Hematopoietic multipotent progenitor cell treated with erythropoietin and hydrocortisone succinate and interleukin-3 and kit ligand, for 4 days (in vitro differentiated cells): ENCODE measurements at regions not wholly inside any gene's neighbourhood (a gene's known extent, or its start where the extent isn't known, plus 50 kb on each side); places are given as distances from the start of the nearest gene placed in this dataset.
"Not testable (repeated sequence)": the region's sequence is repeated elsewhere in the genome, so short reads cannot be mapped to it uniquely, and the experiment has no call there.

Experiments used
- DNase-seq: peaks from one replicate; pipeline ENCODE4 v3.0.0-alpha.2; 2015

DNA sequence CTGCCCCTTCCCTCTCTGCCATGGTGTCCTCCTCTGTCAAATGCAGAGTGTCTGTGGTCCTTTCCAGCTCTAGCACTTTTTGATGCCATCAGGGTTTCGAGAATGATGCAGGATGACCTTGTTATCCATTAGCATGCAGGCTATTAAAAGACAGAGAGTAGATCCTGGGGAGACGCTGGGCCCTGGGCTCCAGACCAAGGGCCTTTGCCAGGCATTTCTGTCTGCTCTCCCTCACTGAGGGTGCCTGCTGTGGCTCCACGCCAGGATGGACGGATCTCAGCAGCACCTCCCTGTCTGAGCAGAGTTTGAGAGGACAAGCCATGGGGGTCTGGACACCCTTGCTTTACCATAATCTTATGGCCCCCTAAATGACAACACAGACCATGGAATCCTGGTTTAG is 110.8 kb upstream of the CD82 start:
- no peak for DNase-seq

- DNase-seq, result peak; percentile 25
Measured at GRCh38 chr11:44456544-44457300, 108.7 kb upstream of the CD82 start.

- DNase-seq, result no peak
Measured at GRCh38 chr11:44457862-44458261, 107.6 kb upstream of the CD82 start.

DNA sequence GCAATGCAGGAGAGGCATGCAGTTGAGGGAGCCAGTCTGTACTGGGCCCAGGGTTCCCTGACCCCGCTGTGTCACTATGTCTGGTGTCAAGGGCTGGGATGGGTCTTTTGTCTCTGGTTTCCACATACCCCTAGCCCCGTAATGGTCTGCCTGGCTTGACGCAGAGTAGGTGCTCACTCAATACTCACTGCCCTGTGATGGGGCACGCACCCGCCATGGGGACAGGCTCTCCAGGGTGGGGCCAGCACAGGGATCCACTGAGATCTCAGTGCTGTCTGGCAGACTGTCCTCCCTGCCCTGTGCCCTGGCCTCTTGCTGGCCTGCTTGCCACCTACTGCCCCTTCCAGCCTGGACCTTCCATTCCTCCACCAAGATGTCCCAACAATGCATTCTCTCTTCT is 101.7 kb upstream of the CD82 start:
- DNase-seq, result no peak

GRCh38 chr11:44464741-44465140 is 100.7 kb upstream of the CD82 start:
- peak; percentile 21 for DNase-seq

GRCh38 chr11:44466531-44467205 is 98.8 kb upstream of the CD82 start:
- DNase-seq, result no peak

- DNase-seq, result no peak
Measured at GRCh38 chr11:44467413-44467812, 98.0 kb upstream of the CD82 start.

DNA sequence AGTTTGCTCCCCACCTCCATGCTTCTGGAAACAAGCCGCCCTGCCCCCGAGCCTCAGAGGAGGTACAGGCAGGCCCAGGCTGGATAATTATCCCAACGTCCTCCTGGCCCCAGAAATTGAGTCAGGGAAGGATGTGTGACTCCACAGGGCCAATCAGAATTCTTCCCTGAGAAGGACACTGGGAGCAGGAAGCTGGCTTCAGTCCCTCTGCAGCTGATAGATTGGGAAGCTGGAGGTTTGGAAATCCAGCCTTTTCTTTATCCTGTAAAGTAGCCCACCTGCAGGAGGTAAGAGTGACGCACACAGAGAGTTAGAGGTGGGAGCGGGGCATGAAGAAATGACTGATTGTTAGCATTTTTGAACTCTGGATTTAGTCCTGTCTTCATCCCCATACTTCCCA is 97.5 kb upstream of the CD82 start:
- no peak for DNase-seq

- DNase-seq, result no peak
Measured at GRCh38 chr11:44468345-44468988, 97.0 kb upstream of the CD82 start.

DNA sequence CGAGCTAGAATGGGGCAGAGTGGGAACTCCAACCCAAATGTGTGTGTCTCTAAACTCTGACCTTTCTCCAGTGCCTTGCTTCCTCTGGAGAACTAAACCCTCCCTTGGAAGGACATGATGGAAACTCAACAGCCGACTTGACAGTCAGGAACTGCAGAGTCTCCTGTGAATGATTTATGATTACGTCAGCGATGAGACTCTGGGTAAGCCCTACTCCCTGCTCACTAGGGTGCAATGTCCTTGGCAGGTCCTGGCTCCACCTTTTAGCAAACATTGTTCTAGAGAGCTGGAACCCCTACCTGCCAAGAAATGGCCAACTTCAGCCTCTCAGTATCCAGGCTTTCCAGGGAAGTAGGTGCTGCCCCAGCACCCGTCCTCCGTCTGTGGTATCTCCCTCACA is 96.1 kb upstream of the CD82 start:
- DNase-seq, result no peak

GRCh38 chr11:44470854-44471253 is 94.6 kb upstream of the CD82 start:
- no peak for DNase-seq

GRCh38 chr11:44471603-44472002 is 93.9 kb upstream of the CD82 start:
- DNase-seq, result no peak

DNA sequence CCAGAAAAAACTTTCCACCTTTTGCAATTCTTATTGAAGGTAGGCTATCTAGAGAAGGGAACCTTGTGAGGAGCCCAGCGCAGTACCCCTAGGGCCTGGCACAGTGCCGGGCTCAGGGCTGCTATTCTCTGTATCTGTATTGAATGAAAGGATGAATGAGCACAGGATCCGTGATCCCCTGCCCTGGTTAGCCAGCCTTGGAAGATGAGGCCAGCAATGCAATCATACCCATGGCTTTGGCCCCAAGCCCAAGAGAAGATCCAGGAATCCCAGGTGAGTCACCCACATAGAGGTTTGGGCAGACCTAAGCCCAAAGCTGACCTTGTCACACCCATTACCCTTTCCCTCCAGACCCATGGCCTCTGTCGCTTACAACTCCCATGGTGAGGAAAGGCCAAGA is 92.5 kb upstream of the CD82 start:
- no peak for DNase-seq

DNA sequence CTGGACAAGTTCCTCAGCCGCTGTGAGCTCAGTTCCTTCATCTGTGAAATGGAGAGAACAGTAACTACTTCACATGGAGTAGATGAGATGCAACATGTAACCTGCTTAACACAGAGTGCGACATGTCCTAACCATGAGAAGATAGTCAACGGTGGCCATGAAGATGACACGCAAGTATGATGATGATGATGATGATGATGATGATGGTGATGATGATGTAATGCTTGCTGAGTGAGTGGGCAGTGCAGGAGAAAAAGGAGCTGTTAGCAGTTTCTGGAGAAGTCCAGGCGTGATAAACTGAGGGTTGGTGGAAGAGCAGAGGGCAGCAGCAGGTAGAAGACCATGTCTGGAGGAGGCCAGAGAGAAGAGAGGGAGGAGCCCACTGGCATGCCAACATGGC is 90.8 kb upstream of the CD82 start:
- DNase-seq, result no peak

DNA sequence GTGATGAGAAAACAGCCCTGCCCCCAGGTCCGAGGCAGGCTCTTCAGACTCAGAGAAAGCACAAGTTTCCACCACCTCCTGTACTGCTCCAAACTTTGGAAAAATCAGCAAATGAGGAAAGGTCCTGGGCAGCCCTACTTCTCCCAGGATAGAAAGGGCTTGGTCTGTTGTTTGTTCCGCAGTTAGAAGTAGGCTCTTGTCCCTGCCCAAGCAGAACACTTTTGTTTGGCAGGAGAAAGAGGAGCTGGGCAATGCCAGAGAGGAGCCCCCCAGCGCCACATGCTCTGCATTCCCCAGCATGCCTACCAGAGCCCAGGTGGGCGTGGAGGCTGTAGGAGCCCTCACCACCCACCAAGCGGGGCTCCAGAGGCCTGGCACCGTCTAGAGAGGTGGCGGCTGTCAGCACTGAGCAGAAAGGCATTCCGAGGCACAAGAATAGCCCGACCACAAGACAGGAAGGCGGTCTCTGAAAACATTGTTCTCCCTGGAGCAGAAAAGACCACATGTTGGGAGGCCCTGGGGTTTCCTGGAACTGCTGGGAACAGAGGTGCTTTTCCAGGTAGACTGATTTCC is 90.3 kb upstream of the CD82 start:
- DNase-seq, result peak; percentile 2

DNA sequence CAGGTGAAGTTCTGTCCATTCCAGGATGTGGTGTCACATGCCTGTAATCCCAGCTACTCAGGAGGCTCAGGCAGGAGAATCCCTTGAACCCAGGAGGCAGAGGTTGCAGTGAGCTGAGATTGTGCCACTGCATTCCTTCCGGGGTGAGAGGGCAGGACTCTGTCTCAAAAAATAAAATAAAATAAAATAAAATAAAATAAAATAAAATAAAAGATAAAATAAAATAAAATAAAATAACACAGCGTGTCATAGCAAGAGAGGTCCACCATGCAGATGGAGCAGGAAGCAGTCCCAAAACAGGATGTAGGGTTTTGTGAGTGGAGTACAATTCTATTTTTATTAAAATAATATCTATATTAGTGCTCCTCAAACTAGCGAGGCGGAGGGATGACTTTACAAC is 83.1 kb upstream of the CD82 start:
- not testable (repeated sequence) for DNase-seq

- peak; percentile 18 for DNase-seq
Measured at GRCh38 chr11:44483919-44484610, 81.4 kb upstream of the CD82 start.

DNA sequence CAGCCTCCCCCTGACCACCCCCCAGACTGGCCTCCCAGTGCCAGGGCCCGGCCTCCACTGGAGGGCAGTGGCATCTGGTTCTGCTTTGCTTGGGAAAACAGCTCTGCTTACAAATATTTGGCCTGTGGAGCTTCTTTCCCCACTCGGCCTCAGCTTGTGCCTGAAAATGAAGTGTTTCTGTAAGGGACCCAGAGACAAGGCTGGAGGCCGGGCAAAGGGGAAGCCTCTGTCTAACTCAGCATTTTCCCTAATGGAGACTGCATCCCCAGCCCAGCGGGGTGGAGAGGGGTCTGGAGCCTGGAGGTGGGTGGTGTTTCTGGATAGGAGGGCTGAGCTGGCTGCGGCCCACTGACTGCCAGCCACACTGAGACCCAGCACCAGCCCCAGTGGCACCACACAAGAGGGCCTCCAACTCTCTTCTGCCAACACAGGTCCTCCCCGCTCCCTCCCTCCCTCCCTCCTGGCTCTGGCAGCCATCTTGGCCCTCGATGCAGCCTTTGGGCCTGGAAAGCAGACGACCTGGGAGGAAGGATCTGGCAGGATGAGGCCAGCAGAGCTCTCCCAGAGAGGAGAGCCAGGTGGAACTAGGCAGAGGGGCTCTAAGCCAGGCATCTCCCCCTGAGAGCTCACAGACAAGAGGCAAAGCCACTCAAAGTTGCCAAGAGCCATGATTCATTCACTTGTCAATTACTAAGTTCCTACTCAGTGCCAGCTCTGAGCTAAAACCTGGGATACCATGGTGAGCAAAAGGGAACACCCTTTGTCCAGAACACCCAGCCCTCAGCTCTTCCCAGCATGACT is 77.1 kb upstream of the CD82 start:
- no peak for DNase-seq

- DNase-seq, result no peak
Measured at GRCh38 chr11:44493383-44493782, 72.1 kb upstream of the CD82 start.

DNA sequence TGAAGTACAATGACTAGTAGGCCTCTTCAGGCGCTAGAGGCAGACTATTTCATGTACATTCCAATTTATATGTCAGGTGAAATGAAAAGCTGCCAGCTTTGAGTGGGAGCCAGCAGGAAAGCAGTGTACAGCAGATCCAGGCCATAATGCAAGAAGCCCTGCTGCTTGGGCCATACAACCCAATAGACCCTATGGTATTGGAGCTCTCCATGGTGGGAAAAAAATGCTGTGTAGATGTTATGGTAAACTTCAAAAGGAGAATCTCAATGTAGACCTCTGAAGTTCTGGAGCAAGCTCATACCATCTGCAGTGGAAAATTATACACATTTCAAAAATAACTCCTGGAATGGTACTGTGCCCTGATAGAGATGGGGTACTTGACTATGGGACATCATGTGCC is 71.5 kb upstream of the CD82 start:
- DNase-seq, result no peak

DNA sequence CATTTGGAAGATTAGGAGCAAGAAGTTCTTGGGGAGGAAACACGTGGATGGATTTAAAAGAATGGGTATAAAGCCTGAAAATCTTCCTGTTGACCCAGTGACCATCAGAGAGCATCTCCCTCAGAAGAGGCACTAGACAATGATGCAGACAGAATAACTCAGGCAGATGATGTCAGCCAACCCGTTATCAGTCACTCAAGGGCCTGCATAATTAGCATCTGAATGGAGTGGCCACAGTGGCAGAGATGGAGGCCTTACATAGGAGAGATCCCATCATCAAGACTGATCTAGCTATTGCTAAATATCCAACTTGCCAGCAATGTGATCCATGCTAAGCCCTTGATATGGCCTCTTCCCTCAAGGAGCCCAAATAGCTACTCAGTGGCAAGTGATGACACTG is 70.7 kb upstream of the CD82 start:
- DNase-seq, result no peak

DNA sequence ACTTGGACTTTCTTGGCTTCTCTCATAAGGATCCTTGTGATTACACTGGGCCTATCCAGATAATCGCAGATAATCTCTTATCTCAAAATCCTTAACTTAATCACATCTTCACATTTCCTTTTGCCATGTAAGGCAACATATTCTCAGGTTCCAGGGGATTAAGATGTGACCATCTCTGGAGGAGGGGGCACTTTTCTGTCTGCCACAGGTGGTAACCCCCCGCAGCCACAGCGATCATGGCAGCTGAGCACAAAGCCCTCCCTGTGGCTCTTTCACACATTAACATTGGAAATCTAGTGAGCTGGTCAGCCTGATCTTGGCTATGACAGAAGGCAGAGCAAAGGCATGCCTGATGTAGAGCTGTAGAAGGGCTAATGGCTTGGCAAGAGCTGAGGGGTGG is 69.1 kb upstream of the CD82 start:
- DNase-seq, result no peak
